A172 (cell line): ENCODE measurements at regions not wholly inside any gene's neighbourhood (a gene's known extent, or its start where the extent isn't known, plus 50 kb on each side); places are given as distances from the start of the nearest gene placed in this dataset.

ENCODE experiments used
- DNase-seq: peaks from one replicate; pipeline ENCODE4 v3.0.0-alpha.2; 2015; ENCODE audit warnings: low spot score

DNA sequence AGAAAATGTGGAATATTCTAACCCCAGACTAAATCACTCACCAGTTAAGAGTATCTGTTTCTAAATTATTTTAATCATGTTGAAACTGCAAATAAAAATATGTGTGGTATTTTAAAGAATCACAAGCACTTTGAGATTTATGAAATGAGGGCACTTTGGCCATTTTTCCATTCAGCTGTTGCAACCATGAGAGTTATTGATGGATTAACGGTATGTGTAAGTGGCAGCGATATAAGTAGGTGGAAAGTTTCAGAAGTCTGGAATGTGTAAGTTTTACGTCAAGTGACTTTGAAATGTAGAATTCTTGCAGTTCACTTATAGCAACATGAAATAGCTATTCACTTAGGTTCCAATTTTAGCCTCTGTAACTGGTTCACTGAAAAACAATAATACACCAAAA, 905.1 kb upstream of the SLIT2 start:
- DNase-seq, result no peak

DNA sequence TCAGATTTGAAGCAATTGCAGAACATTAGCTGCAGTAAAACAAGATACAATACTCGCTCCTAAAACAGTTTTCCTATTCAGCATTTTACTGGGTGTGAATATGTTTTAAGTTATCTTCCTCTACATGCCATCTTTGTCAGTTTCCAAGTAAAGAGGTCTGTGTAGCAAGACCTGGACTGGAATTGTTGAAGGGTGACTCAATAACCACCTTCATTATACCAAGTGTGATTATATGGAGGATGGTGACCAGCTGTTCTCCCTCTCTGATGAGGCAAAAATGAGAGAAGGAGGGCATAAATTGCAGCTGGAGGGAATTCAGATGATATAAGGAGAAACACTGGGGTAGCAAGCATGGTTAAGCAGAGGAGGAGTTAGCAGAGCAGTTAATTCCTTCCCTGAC, 922.1 kb upstream of the SLIT2 start:
- peak; percentile 3 for DNase-seq

DNA sequence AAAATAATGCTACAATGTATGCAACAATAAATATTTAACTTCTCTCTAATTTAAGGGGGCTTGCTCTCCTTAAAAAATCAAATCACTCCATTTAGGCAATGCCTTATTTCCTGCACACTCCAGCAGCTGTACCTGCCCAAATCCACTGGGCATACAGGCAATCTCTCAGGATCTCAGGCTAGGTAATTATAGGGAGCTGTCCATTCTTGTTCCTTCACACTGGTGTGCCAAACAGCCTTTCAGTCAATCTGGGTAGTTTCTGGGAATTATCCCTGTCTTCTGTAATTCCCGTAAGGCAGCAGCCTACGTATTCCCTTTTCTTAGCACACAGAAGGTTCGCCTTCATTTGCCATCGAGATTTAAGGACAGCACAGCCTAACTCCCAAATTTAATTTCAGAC, 922.6 kb upstream of the SLIT2 start:
- no peak for DNase-seq

GRCh38 chr4:19327364-19327763, 924.3 kb upstream of the SLIT2 start:
- no peak for DNase-seq

- no peak for DNase-seq
Measured at GRCh38 chr4:19324184-19324583, 927.5 kb upstream of the SLIT2 start.

DNA sequence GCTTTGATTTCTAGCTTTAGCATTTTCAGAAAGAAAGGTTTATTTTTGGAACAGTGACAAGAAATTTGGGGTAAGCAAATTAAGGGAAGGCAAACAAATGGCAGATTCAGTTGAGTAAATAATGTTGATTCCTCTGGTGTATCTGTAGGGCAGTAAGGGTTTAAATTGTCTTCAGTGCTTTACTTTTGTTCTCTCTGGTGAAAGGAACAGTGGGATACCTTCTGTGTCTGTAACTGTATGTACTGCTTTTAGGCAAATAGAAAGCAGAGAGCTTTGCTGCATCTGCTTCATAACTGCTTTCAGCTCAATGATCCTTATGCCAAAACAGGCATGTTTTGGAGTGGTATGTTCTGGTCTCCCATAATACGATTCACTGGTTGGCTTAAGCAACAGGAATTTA, 932.1 kb upstream of the SLIT2 start:
- DNase-seq, result no peak

- no peak for DNase-seq
Measured at GRCh38 chr4:19317377-19317776, 934.3 kb upstream of the SLIT2 start.

GRCh38 chr4:19314116-19314515, 937.6 kb upstream of the SLIT2 start:
- DNase-seq, result no peak

DNA sequence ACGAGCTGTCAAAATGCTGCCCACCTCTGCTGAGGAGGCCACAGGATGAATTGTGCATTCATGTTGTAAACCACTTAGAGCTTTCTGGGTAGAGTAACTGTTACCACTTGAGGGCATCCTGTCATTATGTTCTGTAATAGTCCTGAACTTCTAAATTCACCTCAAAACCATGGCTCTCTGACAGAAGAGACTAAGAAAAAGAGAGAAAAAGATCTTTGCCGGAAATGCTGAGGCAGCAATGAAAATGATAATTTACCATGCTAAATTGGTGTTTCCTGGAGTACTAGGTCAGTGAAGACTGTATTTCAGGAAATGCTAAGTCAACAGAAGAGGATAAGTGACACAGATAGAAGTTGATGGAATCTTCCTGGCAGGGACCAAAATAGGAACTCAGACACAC, 942.3 kb upstream of the SLIT2 start:
- peak; percentile 42 for DNase-seq

DNA sequence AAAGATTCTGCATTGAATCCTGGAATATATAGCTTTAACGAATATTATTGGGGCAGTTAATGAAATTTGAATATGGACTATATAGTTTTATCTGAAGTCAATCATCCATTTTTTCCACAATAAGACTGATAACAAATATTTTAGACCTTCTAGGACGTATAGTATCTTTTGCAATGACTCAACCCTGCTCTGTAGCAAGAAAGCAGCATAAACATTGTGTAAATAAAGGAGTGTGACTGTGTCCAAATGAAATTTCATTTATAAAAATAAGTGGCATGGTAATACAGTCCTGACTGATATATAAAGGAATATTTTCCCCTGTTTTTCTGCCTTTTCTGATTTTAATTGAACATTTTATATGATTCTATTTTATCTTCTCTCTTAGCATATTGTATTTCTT, 947.7 kb upstream of the SLIT2 start:
- no peak for DNase-seq

DNA sequence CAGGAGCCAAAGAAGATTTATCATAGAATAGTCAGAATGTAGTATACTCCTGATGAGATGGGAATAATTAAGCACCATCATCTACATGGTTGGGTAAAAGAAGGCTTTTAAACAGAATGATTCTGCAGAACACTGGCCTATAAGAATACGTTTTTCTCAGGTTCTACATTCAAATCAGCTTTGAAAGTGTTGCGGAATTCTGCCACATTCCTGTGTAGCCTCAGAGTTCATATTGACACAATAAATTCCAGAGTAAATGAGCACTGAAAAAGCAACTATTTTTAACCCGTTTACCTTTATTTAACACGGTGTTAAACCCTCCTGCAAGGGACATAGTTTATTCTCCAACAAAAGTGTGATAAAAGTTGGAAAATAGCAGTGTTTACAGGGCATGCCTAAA, 950.2 kb upstream of the SLIT2 start:
- DNase-seq, result peak; percentile 10

- DNase-seq, result peak; percentile 8
Measured at GRCh38 chr4:19300213-19300612, 951.5 kb upstream of the SLIT2 start.

DNA sequence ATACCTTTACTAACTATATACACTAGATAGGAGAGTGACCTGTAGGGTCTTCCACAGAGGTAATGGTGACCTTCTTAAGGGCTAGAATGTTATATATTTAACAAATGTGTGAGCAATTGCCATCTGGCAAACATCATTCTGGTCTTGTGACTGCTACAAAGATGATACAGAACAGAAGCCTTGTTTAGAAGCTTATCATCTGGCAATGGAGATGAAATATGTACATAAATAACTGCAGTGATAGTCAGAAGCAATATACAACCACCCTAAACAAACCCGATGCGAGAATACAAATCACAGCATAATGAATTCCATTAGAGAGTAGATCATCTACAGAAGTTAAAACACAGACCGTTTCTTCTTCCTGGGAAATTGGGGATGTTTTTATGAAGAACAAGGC, 952.7 kb upstream of the SLIT2 start:
- DNase-seq, result no peak

DNA sequence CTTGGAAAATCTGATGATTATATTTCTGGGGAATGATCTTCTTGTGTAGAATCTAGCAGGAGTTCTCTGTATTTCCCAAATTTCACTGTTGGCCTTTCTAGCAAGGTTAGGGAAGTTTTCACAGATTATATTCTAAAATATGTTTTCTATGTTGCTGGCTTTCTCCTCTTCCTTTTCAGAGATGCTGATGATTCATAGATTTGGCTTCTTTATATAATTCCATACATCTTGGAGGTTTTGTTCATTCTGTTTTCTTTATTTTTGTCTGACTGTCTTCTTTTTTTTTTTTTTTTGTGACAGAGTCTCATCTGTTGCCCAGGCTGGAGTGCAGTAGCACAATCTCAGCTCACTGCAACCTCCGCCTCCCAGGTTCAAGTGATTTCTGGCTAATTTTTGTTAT, 957.9 kb upstream of the SLIT2 start:
- no peak for DNase-seq

DNA sequence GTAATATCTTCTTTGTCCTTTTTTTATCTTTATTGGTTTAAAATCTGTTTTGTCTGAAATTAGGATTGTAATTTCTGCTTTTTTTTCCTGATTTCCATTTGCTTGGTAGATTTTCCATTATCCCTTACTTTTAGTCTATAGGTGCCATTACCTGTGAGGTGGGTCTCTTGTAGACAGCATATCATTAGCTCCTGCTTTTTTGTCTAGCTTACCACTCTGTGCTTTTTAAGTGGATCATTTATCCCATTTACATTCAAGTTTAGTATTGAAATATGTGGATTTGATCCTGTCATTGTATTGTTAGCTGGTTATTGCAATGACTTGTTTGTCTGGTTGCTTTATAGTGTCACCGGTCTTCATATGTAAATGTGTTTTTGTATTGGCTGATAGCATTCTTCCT, 958.6 kb upstream of the SLIT2 start:
- no peak for DNase-seq

DNA sequence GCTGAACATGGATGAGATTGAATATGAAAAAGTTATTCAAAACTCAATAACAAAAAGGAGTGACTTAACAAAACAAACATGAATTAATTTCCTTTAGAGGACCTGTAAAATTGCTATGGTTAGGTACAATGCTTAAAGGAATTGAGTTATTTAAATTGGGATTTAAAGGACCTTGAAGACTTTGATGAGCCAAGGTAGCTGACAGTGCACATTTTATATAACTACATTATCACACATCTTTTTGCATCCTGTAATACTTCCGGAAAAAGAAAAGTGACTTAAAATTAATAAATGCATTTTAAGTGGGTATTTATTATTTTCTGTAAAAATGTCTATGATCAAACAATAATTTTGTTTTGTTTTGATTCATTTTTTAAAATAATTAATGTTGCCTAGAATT, 964.8 kb upstream of the SLIT2 start:
- DNase-seq, result no peak

- DNase-seq, result no peak
Measured at GRCh38 chr4:19285146-19285545, 966.6 kb upstream of the SLIT2 start.

DNA sequence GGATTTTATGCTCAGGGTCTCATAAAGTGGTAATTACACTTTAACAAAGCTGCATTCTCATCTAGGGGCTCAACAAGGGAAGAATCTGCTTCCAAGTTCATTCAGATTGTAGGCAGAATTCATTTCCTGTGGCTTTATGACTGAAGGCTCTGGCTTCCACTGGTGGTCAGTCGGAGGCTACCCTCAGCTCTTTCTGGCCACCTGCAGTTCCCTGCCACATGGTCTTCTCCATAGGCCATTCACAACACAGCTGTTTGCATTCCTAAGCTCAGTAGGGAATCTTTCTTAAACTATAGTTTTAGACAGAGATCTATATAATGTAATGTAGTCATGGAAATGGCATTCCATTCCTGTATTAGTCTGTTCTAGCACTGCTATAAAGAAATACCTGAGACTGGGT, 973.0 kb upstream of the SLIT2 start:
- DNase-seq, result no peak

GRCh38 chr4:19266566-19266965, 985.1 kb upstream of the SLIT2 start:
- DNase-seq, result no peak

GRCh38 chr4:19262467-19262866, 989.2 kb upstream of the SLIT2 start:
- no peak for DNase-seq

DNA sequence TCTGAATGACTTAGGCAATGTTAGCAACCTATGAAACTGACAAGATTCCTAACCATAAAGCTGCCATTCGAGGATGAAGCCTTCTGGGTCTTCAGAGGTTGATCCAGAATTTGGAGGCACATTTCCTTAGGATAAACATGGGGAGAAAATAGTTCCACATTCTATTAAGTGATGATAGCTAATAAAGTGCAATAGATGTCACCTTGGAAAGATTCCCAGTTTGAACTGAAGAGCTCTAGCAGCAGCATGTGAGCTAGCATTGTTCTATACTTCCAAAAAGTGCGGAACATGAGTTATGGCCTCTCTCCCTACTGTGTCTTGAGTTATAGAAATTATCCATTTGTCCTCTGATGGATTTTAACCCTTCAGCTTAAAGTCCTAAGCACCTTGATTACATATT, 991.4 kb upstream of the SLIT2 start:
- no peak for DNase-seq

- DNase-seq, result no peak
Measured at GRCh38 chr4:19259920-19260319, 991.8 kb upstream of the SLIT2 start.

- no peak for DNase-seq
Measured at GRCh38 chr4:19256823-19257222, 994.9 kb upstream of the SLIT2 start.

DNA sequence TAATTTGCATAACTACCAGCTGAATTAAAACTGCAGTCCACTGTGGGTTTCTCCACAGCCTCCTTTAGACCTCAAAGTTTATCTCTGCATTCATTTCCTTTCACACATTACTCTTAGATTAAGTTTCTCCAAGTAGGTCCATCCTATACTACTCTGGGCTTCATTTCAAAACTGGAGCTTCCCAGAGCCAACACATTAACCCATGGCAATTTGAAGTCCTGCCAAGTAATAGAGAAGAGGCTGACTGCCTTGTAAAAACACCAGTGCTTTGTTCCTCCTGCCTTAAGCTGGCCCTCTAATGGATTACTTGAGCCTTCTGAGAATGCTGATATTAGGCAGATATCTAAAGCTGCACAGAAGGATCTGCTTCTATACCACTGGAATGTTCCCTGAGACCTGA, 997.2 kb upstream of the SLIT2 start:
- DNase-seq, result no peak

- no peak for DNase-seq
Measured at GRCh38 chr4:19248023-19248422, 1003.7 kb upstream of the SLIT2 start.
